ENCODE measurements at regions not wholly inside any gene's neighbourhood (a gene's known extent, or its start where the extent isn't known, plus 50 kb on each side); places are given as distances from the start of the nearest gene placed in this dataset.

DNA sequence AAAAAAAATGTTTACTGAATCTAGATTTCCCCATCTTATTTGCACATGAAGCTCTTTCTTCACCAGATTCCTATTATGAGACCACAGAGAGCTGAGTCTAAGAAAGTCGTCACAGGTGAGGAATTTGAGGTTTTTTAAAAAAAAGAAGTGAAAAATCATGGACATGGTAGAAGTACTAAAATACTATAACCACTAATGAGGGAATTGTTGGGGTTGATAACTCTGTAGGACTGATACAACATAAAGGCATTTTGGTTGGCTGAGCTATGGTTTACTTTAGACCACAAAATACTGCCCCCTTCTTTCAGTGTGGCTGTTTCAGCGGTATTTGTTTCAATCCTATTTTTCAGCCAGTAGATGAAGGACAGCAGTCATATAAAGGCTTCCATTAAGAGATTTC is 1111.3 kb downstream of the TYW1 start:
- TF ChIP-seq EZH2 (IDR thresholded peaks at IDR 0.05; ENCODE audit: insufficient read depth, poor library complexity, severe bottlenecking) (no peak), EZH2phosphoT487 (IDR thresholded peaks at IDR 0.05; ENCODE audit: insufficient read depth, low read depth) (no peak)

All from GM23248 (cell line).